IMR-90 (cell line): ENCODE measurements at regions not wholly inside any gene's neighbourhood (a gene's known extent, or its start where the extent isn't known, plus 50 kb on each side); places are given as distances from the start of the nearest gene placed in this dataset.

Experiments
- ATAC-seq: fragments of 200-7000 bp; cut with Tn5 transposase; 2 replicates; pipeline ENCODE4 v1.9.1; 2020; ENCODE audit warnings: low read depth, mild to moderate bottlenecking, moderate library complexity
- BruUV-seq: library from RNA; stranded (reverse); fragments of 400-500 nt; replicated peaks from 2 replicates; lab custom pipeline; 2021; lab: Mats Ljungman, UMichigan
- CTCF ChIA-PET: fragments of 300-600 bp; formaldehyde crosslinking; extraction: SDS; loops from one replicate; lab custom pipeline; 2021; ENCODE audit warnings: antibody characterized with exemption; lab: Yijun Ruan, JAX
- POLR2A ChIA-PET: fragments of 300-600 bp; sonication (Branson Sonifier 250); formaldehyde crosslinking; loops from one replicate; lab custom pipeline; 2022; ENCODE audit warnings: antibody characterized with exemption; ENCODE audit not compliant: unreplicated experiment; lab: Charles Lee
- DNase-seq: peaks from one replicate; pipeline ENCODE4 v3.0.0; 2013
- H2AFZ ChIP-seq: replicated peaks from 2 replicates; pipeline ENCODE3; 2013; ENCODE audit warnings: low read length, mild to moderate bottlenecking; ENCODE audit not compliant: poor library complexity
- H2AK5ac ChIP-seq: 2 replicates; pipeline ENCODE4 v1.6.1; 2013; ENCODE audit warnings: low read depth, low read length, inconsistent platforms
- H2AK9ac ChIP-seq: replicated peaks from 2 replicates; pipeline ENCODE3; 2013; ENCODE audit warnings: mild to moderate bottlenecking, low read depth, low read length, moderate library complexity; ENCODE audit not compliant: poor library complexity
- H2BK120ac ChIP-seq: 2 replicates; pipeline ENCODE4 v1.6.1; 2013; ENCODE audit warnings: low read depth, low read length, inconsistent platforms
- H2BK15ac ChIP-seq: 3 replicates; pipeline ENCODE4 v1.6.1; 2013; ENCODE audit warnings: low read depth, low read length, inconsistent platforms
- H2BK20ac ChIP-seq: 2 replicates; pipeline ENCODE4 v1.6.1; 2013; ENCODE audit warnings: low read depth, mild to moderate bottlenecking, inconsistent platforms, low read length, moderate library complexity
- H2BK5ac ChIP-seq: 2 replicates; pipeline ENCODE4 v1.6.1; 2013; ENCODE audit warnings: mild to moderate bottlenecking, low read depth, low read length, inconsistent platforms; ENCODE audit not compliant: poor library complexity, severe bottlenecking
- H3K14ac ChIP-seq: replicated peaks from 2 replicates; pipeline ENCODE4 v1.6.1; 2013; ENCODE audit warnings: low read depth, low read length, inconsistent platforms
- H3K18ac ChIP-seq: 2 replicates; pipeline ENCODE4 v1.6.1; 2013; ENCODE audit warnings: low read depth, low read length, control low read depth
- H3K23ac ChIP-seq: 2 replicates; pipeline ENCODE4 v1.6.1; 2013; ENCODE audit warnings: low read depth, low read length, inconsistent platforms
- H3K27ac ChIP-seq: 2 replicates; pipeline ENCODE4 v1.5.1; 2013; ENCODE audit warnings: mild to moderate bottlenecking, control low read depth, low read length; ENCODE audit not compliant: insufficient read depth
- H3K27me3 ChIP-seq: 2 replicates; pipeline ENCODE4 v1.6.1; 2013; ENCODE audit warnings: low read length; ENCODE audit not compliant: control insufficient read depth, insufficient read depth
- H3K36me3 ChIP-seq: 2 replicates; pipeline ENCODE4 v1.6.1; 2013; ENCODE audit warnings: low read length, mixed read lengths; ENCODE audit not compliant: control insufficient read depth, insufficient read depth
- H3K4ac ChIP-seq: 2 replicates; pipeline ENCODE4 v1.6.1; 2013; ENCODE audit warnings: low read depth, low read length, inconsistent platforms
- H3K4me1 ChIP-seq: 2 replicates; pipeline ENCODE4 v1.6.1; 2013; ENCODE audit warnings: low read length, mixed read lengths; ENCODE audit not compliant: control insufficient read depth, insufficient read depth
- H3K4me2 ChIP-seq: 2 replicates; pipeline ENCODE4 v1.6.1; 2013; ENCODE audit warnings: low read depth, mild to moderate bottlenecking, control low read depth, low read length, moderate library complexity
- H3K4me3 ChIP-seq: 2 replicates; pipeline ENCODE4 v1.5.1; 2013; ENCODE audit warnings: low read depth, mild to moderate bottlenecking, control low read depth, low read length, moderate library complexity; ENCODE audit not compliant: insufficient read depth
- H3K56ac ChIP-seq: 2 replicates; pipeline ENCODE4 v1.6.1; 2013; ENCODE audit warnings: low read length, inconsistent platforms; ENCODE audit not compliant: insufficient read depth; ENCODE audit errors: extremely low read depth
- H3K79me1 ChIP-seq, 2 experiments: 2 replicates each; pipeline ENCODE4 v1.6.1; 2013; ENCODE audit warnings: low read length in 2 of 2, inconsistent platforms in 1 of 2, low read depth in 1 of 2
- H3K9ac ChIP-seq: 2 replicates; pipeline ENCODE4 v1.6.1; 2013; ENCODE audit warnings: low read depth, low read length, control low read depth
- H3K9me1 ChIP-seq: 2 replicates; pipeline ENCODE4 v1.6.1; 2013; ENCODE audit warnings: low read length, inconsistent platforms; ENCODE audit not compliant: insufficient read depth
- H3K9me3 ChIP-seq: 2 replicates; pipeline ENCODE4 v1.6.1; 2013; ENCODE audit warnings: low read length; ENCODE audit not compliant: control insufficient read depth, insufficient read depth
- H4K20me1 ChIP-seq: 2 replicates; pipeline ENCODE4 v1.6.1; 2013; ENCODE audit warnings: low read length, inconsistent platforms; ENCODE audit not compliant: insufficient read depth
- H4K5ac ChIP-seq: 2 replicates; pipeline ENCODE4 v1.6.1; 2013; ENCODE audit warnings: mild to moderate bottlenecking, low read depth, low read length, control low read depth
- H4K8ac ChIP-seq, 2 experiments: 2 replicates each; pipeline ENCODE4 v1.6.1; 2013; ENCODE audit warnings: low read depth in 2 of 2, low read length in 2 of 2, control low read depth in 1 of 2, inconsistent platforms in 1 of 2
- H4K91ac ChIP-seq: 2 replicates; pipeline ENCODE4 v1.6.1; 2013; ENCODE audit warnings: low read depth, low read length, inconsistent platforms; ENCODE audit not compliant: insufficient read depth
- RFX5 ChIP-seq: IDR thresholded peaks from 2 replicates; pipeline ENCODE4 v1.8.0; 2012; ENCODE audit warnings: low read depth, mild to moderate bottlenecking, low read length, moderate library complexity
- WGBS, 2 experiments: methylation state at CpG; one replicate each; pipeline versions ENCODE4 v1.1.5 to v1.1.7; 2013; ENCODE audit warnings: missing lambda C conversion rate in 2 of 2; ENCODE audit not compliant: insufficient read length in 1 of 2; ENCODE audit errors: extremely low coverage in 2 of 2; 5-methylcytosine and 5-hydroxymethylcytosine counted together
- dilution Hi-C: fragments of 300-500 bp; cut with HindIII; formaldehyde crosslinking; loops from one replicate; pipeline ENCODE4 v1.14.3; 2018; ENCODE audit warnings: low sequenced_read_pairs; ENCODE audit not compliant: unreplicated experiment
- in situ Hi-C: fragments of 300-500 bp; cut with MboI; formaldehyde crosslinking; loops from 3 replicates; pipeline ENCODE4 v1.14.3; 2019; ENCODE audit warnings: low sequenced_read_pairs, inconsistent platforms, mixed read lengths
- intact Hi-C: fragments of 100-400 bp; cut with micrococcal nuclease; formaldehyde crosslinking; loops from 2 replicates; pipeline ENCODE4 v1.10.0; 2022

DNA sequence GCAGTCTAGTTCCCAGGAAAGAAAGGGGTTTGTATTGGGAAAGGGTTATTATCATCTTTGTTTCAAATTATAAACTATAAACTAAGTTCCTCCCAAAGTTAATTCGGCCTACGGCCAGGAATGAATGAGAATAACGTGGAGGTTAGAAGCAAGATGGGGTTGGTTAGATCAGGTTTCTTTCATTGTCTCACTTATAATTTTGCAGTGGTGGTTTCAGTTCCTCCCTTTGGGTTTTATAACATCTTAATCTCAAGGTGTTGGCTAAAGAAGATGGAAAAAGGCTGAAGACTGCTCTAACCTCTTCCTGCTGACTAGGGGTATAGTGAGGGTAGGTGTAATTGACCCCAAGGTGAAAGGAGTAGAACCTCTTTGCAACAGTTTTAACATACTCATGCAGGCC, 1050.7 kb downstream of the OTOL1 start:
- Histone ChIP-seq H3K27ac (no peak overlapping the region), H3K79me1 (no peaks in the 10 kb centered on the region), H3K9ac (no peak overlapping the region), H4K91ac (no peak overlapping the region), H3K9me3 (no peaks in the 10 kb centered on the region), H3K4me3 (no peak overlapping the region), H3K36me3 (no peaks in the 10 kb centered on the region), H2AK5ac (no peak overlapping the region), H4K5ac (no peak overlapping the region), H3K9me1 (no peaks in the 10 kb centered on the region), H2BK15ac (no peak overlapping the region), H3K18ac (no peak overlapping the region), H3K23ac (no peak overlapping the region), H2BK120ac (no peak overlapping the region), H3K4me2 (no peak overlapping the region), H3K4me1 (no peaks in the 10 kb centered on the region), H3K27me3 (no peaks in the 10 kb centered on the region), H3K4ac (no peak overlapping the region), H3K14ac (no peak overlapping the region), H2BK20ac (no peak overlapping the region), H2BK5ac (no peak overlapping the region), H3K56ac (no peak overlapping the region), H2AK9ac (no peak overlapping the region), H4K8ac (no peak overlapping the region), H2AFZ (no peak overlapping the region), H4K20me1 (no peaks in the 10 kb centered on the region)
- no CpG with 5 or more reads among the region's 3 CpGs for WGBS, 2 experiments
- no TSS peak for BruUV-seq
- ChIA-PET POLR2A (no interaction called here), CTCF (no interaction called here)
- no peak for DNase-seq
- in situ Hi-C loops = no loop called here
- dilution Hi-C loops = no loop called here
- intact Hi-C loops = no loop called here
- TF ChIP-seq RFX5 = no peak
- ATAC-seq = no peak
